ENCODE measurements at regions not wholly inside any gene's neighbourhood (a gene's known extent, or its start where the extent isn't known, plus 50 kb on each side); places are given as distances from the start of the nearest gene placed in this dataset.

DNA sequence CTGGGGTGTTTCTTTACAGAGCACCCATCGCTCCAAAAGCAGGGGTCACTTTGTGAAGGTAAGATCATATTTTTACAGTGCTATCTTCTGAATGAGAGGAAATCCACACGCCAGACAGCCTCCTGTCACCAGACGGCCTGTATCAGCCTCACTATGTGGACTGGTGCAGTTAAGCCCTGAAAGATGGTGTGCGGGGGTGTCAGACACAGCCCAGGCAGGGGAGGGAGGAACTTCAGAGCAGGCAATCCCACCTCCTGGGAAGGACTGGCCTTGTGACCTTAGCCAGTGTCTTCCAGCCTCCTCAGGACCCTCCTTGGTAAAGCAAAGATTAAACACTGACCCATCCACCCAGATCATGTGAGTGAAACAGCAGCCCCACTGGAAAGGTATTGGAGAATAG, 249.4 kb upstream of the CTAGE1 start:
- TF ChIP-seq, protein P1, sequence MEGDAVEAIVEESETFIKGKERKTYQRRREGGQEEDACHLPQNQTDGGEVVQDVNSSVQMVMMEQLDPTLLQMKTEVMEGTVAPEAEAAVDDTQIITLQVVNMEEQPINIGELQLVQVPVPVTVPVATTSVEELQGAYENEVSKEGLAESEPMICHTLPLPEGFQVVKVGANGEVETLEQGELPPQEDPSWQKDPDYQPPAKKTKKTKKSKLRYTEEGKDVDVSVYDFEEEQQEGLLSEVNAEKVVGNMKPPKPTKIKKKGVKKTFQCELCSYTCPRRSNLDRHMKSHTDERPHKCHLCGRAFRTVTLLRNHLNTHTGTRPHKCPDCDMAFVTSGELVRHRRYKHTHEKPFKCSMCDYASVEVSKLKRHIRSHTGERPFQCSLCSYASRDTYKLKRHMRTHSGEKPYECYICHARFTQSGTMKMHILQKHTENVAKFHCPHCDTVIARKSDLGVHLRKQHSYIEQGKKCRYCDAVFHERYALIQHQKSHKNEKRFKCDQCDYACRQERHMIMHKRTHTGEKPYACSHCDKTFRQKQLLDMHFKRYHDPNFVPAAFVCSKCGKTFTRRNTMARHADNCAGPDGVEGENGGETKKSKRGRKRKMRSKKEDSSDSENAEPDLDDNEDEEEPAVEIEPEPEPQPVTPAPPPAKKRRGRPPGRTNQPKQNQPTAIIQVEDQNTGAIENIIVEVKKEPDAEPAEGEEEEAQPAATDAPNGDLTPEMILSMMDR (IDR thresholded peaks at IDR 0.05; ENCODE audit: low read depth, low read length, poor library complexity, severe bottlenecking), result no peak
- no peak for TF ChIP-seq EZH2phosphoT487 (IDR thresholded peaks at IDR 0.05; ENCODE audit: borderline replicate concordance, low read length)

Data from DOHH2 (cell line).